ENCODE measurements at regions not wholly inside any gene's neighbourhood (a gene's known extent, or its start where the extent isn't known, plus 50 kb on each side); places are given as distances from the start of the nearest gene placed in this dataset.

DNA sequence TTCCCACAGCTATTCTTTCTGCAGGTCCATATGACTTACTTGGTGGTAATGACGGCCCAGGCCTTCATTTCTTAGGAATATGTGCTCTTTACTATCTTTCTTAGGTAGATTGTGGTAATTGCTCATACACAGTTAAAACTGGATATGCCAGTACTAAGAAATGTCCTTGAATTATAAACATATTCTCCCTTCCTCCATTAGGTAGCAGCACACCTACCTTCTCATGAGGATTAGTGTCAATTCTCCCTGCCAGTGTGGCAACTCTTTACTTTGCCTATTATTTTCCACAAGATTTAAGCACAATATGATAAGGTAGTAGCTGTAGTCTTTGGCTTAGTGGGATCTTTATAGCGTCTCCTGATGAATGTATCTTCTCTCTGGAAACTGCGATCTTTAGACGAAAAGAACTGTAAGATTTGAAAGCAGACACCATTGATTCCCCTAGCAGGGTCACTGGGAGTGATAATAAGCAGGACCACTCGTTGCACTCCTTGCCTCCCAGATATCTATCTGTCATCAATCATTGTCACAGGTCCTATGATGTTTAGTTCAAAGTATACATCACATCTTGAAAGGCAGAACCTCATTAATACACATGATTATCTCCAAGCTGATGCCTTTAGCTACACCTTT, 1240.7 kb downstream of the C4orf33 start (continued):
- TF ChIP-seq FIP1L1 (IDR thresholded peaks at IDR 0.05; ENCODE audit: low read depth, low read length, poor library complexity, severe bottlenecking) = no peak
- no peak for TF ChIP-seq ZBTB1 (CRISPR knock-in tag; IDR thresholded peaks at IDR 0.05; ENCODE audit: borderline replicate concordance, low read depth)
- TF ChIP-seq, protein P1, sequence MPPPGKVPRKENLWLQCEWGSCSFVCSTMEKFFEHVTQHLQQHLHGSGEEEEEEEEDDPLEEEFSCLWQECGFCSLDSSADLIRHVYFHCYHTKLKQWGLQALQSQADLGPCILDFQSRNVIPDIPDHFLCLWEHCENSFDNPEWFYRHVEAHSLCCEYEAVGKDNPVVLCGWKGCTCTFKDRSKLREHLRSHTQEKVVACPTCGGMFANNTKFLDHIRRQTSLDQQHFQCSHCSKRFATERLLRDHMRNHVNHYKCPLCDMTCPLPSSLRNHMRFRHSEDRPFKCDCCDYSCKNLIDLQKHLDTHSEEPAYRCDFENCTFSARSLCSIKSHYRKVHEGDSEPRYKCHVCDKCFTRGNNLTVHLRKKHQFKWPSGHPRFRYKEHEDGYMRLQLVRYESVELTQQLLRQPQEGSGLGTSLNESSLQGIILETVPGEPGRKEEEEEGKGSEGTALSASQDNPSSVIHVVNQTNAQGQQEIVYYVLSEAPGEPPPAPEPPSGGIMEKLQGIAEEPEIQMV (tag; conservative IDR thresholded peaks at IDR 0.05; ENCODE audit: low read depth) = no peak
- TF ChIP-seq CC2D1A (IDR thresholded peaks at IDR 0.05) = no peak
- TF ChIP-seq RFX1 (IDR thresholded peaks at IDR 0.05) = no peak
- TF ChIP-seq HIVEP1 (CRISPR knock-in tag; IDR thresholded peaks at IDR 0.05) = no peak
- TF ChIP-seq, protein P2, sequence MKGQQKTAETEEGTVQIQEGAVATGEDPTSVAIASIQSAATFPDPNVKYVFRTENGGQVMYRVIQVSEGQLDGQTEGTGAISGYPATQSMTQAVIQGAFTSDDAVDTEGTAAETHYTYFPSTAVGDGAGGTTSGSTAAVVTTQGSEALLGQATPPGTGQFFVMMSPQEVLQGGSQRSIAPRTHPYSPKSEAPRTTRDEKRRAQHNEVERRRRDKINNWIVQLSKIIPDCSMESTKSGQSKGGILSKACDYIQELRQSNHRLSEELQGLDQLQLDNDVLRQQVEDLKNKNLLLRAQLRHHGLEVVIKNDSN (CRISPR knock-in tag; IDR thresholded peaks at IDR 0.05) = no peak
- TF ChIP-seq, protein P3, sequence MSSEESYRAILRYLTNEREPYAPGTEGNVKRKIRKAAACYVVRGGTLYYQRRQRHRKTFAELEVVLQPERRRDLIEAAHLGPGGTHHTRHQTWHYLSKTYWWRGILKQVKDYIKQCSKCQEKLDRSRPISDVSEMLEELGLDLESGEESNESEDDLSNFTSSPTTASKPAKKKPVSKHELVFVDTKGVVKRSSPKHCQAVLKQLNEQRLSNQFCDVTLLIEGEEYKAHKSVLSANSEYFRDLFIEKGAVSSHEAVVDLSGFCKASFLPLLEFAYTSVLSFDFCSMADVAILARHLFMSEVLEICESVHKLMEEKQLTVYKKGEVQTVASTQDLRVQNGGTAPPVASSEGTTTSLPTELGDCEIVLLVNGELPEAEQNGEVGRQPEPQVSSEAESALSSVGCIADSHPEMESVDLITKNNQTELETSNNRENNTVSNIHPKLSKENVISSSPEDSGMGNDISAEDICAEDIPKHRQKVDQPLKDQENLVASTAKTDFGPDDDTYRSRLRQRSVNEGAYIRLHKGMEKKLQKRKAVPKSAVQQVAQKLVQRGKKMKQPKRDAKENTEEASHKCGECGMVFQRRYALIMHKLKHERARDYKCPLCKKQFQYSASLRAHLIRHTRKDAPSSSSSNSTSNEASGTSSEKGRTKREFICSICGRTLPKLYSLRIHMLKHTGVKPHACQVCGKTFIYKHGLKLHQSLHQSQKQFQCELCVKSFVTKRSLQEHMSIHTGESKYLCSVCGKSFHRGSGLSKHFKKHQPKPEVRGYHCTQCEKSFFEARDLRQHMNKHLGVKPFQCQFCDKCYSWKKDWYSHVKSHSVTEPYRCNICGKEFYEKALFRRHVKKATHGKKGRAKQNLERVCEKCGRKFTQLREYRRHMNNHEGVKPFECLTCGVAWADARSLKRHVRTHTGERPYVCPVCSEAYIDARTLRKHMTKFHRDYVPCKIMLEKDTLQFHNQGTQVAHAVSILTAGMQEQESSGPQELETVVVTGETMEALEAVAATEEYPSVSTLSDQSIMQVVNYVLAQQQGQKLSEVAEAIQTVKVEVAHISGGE (CRISPR knock-in tag; IDR thresholded peaks at IDR 0.05) = no peak
